Activated CD4-positive, alpha-beta T cell treated with anti-CD3 and anti-CD28 coated beads for 48 hours (primary cell): ENCODE measurements at regions not wholly inside any gene's neighbourhood (a gene's known extent, or its start where the extent isn't known, plus 50 kb on each side); places are given as distances from the start of the nearest gene placed in this dataset.

Source experiments
- DNase-seq: peaks from one replicate; pipeline ENCODE4 v3.0.0-alpha.2; 2020

- no peak for DNase-seq
These were observed 54.4 kb upstream of the CCDC28A start for GRCh38 chr6:138719011-138719635.

- DNase-seq, result no peak
These were observed 53.8 kb upstream of the CCDC28A start for GRCh38 chr6:138719744-138720143.

GRCh38 chr6:138722425-138723371, 50.9 kb upstream of the CCDC28A start:
- no peak for DNase-seq
